Erythroblast (primary cell): ENCODE measurements at regions not wholly inside any gene's neighbourhood (a gene's known extent, or its start where the extent isn't known, plus 50 kb on each side); places are given as distances from the start of the nearest gene placed in this dataset.
"Not testable (repeated sequence)": the region's sequence is repeated elsewhere in the genome, so short reads cannot be mapped to it uniquely, and the experiment has no call there.

Experiments
- DNase-seq, 2 experiments: peaks; one replicate each; lab custom pipeline; 2025; lab: John Stamatoyannopoulos, UW
- GATA1 ChIP-seq: IDR thresholded peaks from 2 replicates; pipeline ENCODE4 v1.6.1; 2011; ENCODE audit warnings: low read depth, mild to moderate bottlenecking, control low read depth, low read length, moderate library complexity
- POLR2A ChIP-seq: IDR thresholded peaks from 2 replicates; pipeline ENCODE4 v1.6.1; 2011; ENCODE audit warnings: mild to moderate bottlenecking, low read length

- TF ChIP-seq GATA1 (no peak), POLR2A (no peak)
- DNase-seq, result no peak
These were observed 107.9 kb upstream of the OR4E1 start for GRCh38 chr14:21781543-21781942.

- TF ChIP-seq GATA1, result no peak
- TF ChIP-seq POLR2A, result no peak
These were observed 106.9 kb upstream of the OR4E1 start for GRCh38 chr14:21780429-21781084.

GRCh38 chr14:21771671-21772070 is 98.1 kb upstream of the OR4E1 start:
- TF ChIP-seq GATA1, result no peak
- no peak for TF ChIP-seq POLR2A
- no peak for DNase-seq

More at GRCh38 chr14:21780429-21781084, 106.9 kb upstream of the OR4E1 start:
- no peak for DNase-seq

GRCh38 chr14:21768875-21769257 is 95.2 kb upstream of the OR4E1 start:
- no peak for DNase-seq

GRCh38 chr14:21768116-21768874 is 94.7 kb upstream of the OR4E1 start:
- peak; percentile 47 to 68 for DNase-seq
- TF ChIP-seq GATA1, result no peak
- no peak for TF ChIP-seq POLR2A

More at GRCh38 chr14:21768875-21769257, 95.2 kb upstream of the OR4E1 start:
- TF ChIP-seq GATA1, result no peak
- TF ChIP-seq POLR2A, result no peak

- DNase-seq, result not testable (repeated sequence)
These were observed 86.7 kb upstream of the OR4E1 start for GRCh38 chr14:21760360-21760759.

- no peak for DNase-seq
- TF ChIP-seq POLR2A, result no peak
- TF ChIP-seq GATA1, result no peak
These were observed 75.8 kb upstream of the OR4E1 start for GRCh38 chr14:21749306-21749868.

GRCh38 chr14:21748869-21749303 is 75.3 kb upstream of the OR4E1 start:
- no peak for TF ChIP-seq POLR2A
- peak; percentile 40 to 60 for DNase-seq

- no peak for TF ChIP-seq GATA1
- TF ChIP-seq POLR2A, result no peak
- DNase-seq, result no peak
These were observed 62.2 kb upstream of the OR4E1 start for GRCh38 chr14:21735639-21736307.

- no peak for DNase-seq
- no peak for TF ChIP-seq GATA1
These were observed 61.6 kb upstream of the OR4E1 start for GRCh38 chr14:21735200-21735599.

GRCh38 chr14:21734457-21735074 is 60.9 kb upstream of the OR4E1 start:
- DNase-seq, result peak; percentile 61 to 79
- TF ChIP-seq POLR2A (no peak), GATA1 (no peak)

- DNase-seq, result no peak
- TF ChIP-seq GATA1 (no peak), POLR2A (no peak)
These were observed 56.1 kb upstream of the OR4E1 start for GRCh38 chr14:21729703-21730233.

- DNase-seq, result no peak
- TF ChIP-seq POLR2A (no peak), GATA1 (no peak)
These were observed 51.6 kb upstream of the OR4E1 start for GRCh38 chr14:21725250-21725649.
